ENCODE measurements at regions not wholly inside any gene's neighbourhood (a gene's known extent, or its start where the extent isn't known, plus 50 kb on each side); places are given as distances from the start of the nearest gene placed in this dataset.

DNA sequence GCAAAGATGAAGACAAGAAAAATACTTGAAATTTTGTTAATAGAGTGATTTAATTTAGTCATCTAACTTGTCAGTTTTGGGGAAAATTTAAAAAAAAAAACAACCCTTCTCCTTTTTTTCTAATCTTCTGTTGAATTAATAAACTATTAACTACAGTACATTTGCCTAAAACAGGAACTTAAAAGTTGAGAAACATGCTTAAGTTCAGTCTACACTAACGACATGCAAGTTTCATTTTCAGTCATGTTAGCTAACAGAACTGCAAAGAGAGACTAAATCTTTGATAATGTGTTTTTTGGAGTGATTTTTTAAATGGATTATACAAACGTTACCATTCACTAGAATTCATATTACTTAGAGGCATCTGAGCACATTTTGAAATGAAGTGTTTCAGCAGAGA lies 71.9 kb upstream of the MBNL1 start:
- intact Hi-C loops (cut with micrococcal nuclease): loop anchor here in 1 of 2 donors (5.0 kb wide), 1 partner anchor 71 kb away; the partner anchor contains the start of gene MBNL1
- TF ChIP-seq, protein P1, sequence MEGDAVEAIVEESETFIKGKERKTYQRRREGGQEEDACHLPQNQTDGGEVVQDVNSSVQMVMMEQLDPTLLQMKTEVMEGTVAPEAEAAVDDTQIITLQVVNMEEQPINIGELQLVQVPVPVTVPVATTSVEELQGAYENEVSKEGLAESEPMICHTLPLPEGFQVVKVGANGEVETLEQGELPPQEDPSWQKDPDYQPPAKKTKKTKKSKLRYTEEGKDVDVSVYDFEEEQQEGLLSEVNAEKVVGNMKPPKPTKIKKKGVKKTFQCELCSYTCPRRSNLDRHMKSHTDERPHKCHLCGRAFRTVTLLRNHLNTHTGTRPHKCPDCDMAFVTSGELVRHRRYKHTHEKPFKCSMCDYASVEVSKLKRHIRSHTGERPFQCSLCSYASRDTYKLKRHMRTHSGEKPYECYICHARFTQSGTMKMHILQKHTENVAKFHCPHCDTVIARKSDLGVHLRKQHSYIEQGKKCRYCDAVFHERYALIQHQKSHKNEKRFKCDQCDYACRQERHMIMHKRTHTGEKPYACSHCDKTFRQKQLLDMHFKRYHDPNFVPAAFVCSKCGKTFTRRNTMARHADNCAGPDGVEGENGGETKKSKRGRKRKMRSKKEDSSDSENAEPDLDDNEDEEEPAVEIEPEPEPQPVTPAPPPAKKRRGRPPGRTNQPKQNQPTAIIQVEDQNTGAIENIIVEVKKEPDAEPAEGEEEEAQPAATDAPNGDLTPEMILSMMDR (IDR thresholded peaks at IDR 0.05): no peak
- peaks cover 68 to 92% of the 10 kb centered on the region in 2 donors for H3K4me1 ChIP-seq (ENCODE audit: control insufficient read depth in 1 of 2, insufficient read depth in 2 of 2, low read length in 2 of 2)

DNA sequence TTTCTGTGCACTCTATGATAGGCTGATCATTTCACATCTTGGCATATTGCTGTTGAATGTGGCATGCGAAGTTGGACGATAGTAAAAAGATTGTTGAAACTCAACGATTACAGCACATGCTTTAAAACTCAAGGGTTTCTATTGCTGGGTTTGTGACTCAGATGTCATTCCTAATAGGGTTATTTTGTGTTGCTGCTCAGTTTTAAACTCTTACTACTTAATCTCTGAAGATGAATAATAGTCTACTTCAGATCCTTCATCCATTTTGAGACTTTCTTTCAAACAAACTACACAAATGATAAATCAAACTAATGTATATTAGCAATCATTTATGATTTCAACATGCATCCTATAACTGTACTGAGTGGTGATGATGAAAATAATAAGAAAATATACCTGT lies 71.3 kb upstream of the MBNL1 start:
- H3K27me3 ChIP-seq (ENCODE audit: control insufficient read depth in 2 of 2, insufficient read depth in 2 of 2, low read length in 2 of 2): no peaks in the 10 kb centered on the region
- no peak overlapping the region for H2AFZ ChIP-seq (ENCODE audit: insufficient read depth, low read depth, low read length, poor library complexity, severe bottlenecking)
- Mint-ChIP-seq H3K4me1 (peaks cover 73% of the 10 kb centered on the region), H3K4me3 (peak overlapping the region; percentile 69 to 95), H3K27ac (peak overlapping the region; percentile 94 to 98 (median 97)), H3K36me3 (peaks cover 3 to 6% of the 10 kb centered on the region in 2 donors), H3K27me3 (ENCODE audit: low read depth in 3 of 3) (no peaks in the 10 kb centered on the region), H3K9me3 (peaks cover 0 to 2% (median 0%) of the 10 kb centered on the region in 7 donors)
- DNase-seq: peak; percentile 50 to 73 (median 70)
- H3K4me2 ChIP-seq (replicated peaks; ENCODE audit: extremely low read depth, low read length, poor library complexity, severe bottlenecking): peak overlapping the region; percentile 88
- H3K36me3 ChIP-seq (replicated peaks in 1 of 2; ENCODE audit: control insufficient read depth in 1 of 2, insufficient read depth in 2 of 2, low read length in 2 of 2): no peaks in the 10 kb centered on the region
- intact Hi-C loops (cut with micrococcal nuclease): loop anchor here in 1 of 2 donors (5.0 kb wide), 1 partner anchor 70 kb away; the partner anchor contains the start of gene MBNL1
- no CpG with 5 or more reads among the region's 3 CpGs for WGBS (ENCODE audit: insufficient coverage)
- H3K4me3 ChIP-seq (replicated peaks in 1 of 3; ENCODE audit: low read depth in 2 of 3, low read length in 3 of 3): peak overlapping the region; percentile 14 to 74 (median 42)
- H3K4me1 ChIP-seq (ENCODE audit: control insufficient read depth in 1 of 2, insufficient read depth in 2 of 2, low read length in 2 of 2): peaks cover 62 to 92% of the 10 kb centered on the region in 2 donors
- peak overlapping the region in 1 of 2 donors; percentile 87 for H3K27ac ChIP-seq (ENCODE audit: low read depth in 1 of 2, low read length in 2 of 2)
- peak overlapping the region; percentile 53 for H3K9ac ChIP-seq (ENCODE audit: insufficient read depth, low read length, poor library complexity, severe bottlenecking)
- H3K79me2 ChIP-seq (ENCODE audit: insufficient read depth, low read length): peaks cover 97% of the 10 kb centered on the region
- TF ChIP-seq, protein P1 (IDR thresholded peaks at IDR 0.05): no peak
- no peaks in the 10 kb centered on the region for H4K20me1 ChIP-seq (ENCODE audit: insufficient read depth, low read length)
- H3K9me3 ChIP-seq (replicated peaks in 1 of 2; ENCODE audit: control insufficient read depth in 1 of 2, insufficient read depth in 1 of 2, low read length in 2 of 2): no peaks in the 10 kb centered on the region

More for the DNA sequence above, 71.9 kb upstream of the MBNL1 start:
- no peaks in the 10 kb centered on the region for H3K9me3 ChIP-seq (replicated peaks in 1 of 2; ENCODE audit: control insufficient read depth in 1 of 2, insufficient read depth in 1 of 2, low read length in 2 of 2)
- peak overlapping the region; percentile 94 to 98 (median 97) for H3K27ac Mint-ChIP-seq
- WGBS (ENCODE audit: insufficient coverage): no CpG with 5 or more reads among the region's 2 CpGs
- H3K36me3 Mint-ChIP-seq: peaks cover 3 to 6% of the 10 kb centered on the region in 2 donors
- peak overlapping the region; percentile 53 for H3K9ac ChIP-seq (ENCODE audit: insufficient read depth, low read length, poor library complexity, severe bottlenecking)
- H3K27ac ChIP-seq (ENCODE audit: low read depth in 1 of 2, low read length in 2 of 2): peak overlapping the region in 1 of 2 donors; percentile 87
- peaks cover 0 to 2% (median 0%) of the 10 kb centered on the region in 7 donors for H3K9me3 Mint-ChIP-seq
- H3K4me3 ChIP-seq (replicated peaks in 1 of 3; ENCODE audit: low read depth in 2 of 3, low read length in 3 of 3): peak overlapping the region; percentile 14 to 74 (median 42)
- DNase-seq: peak; percentile 64 to 90 (median 86)
- peaks cover 77% of the 10 kb centered on the region for H3K4me1 Mint-ChIP-seq
- no peaks in the 10 kb centered on the region for H4K20me1 ChIP-seq (ENCODE audit: insufficient read depth, low read length)
- no peaks in the 10 kb centered on the region for H3K27me3 Mint-ChIP-seq (ENCODE audit: low read depth in 3 of 3)
- peak overlapping the region; percentile 69 to 95 for H3K4me3 Mint-ChIP-seq
- H3K36me3 ChIP-seq (replicated peaks in 1 of 2; ENCODE audit: control insufficient read depth in 1 of 2, insufficient read depth in 2 of 2, low read length in 2 of 2): no peaks in the 10 kb centered on the region
- H3K4me2 ChIP-seq (replicated peaks; ENCODE audit: extremely low read depth, low read length, poor library complexity, severe bottlenecking): peak overlapping the region; percentile 88
- H3K27me3 ChIP-seq (ENCODE audit: control insufficient read depth in 2 of 2, insufficient read depth in 2 of 2, low read length in 2 of 2): no peaks in the 10 kb centered on the region
- peaks cover 97% of the 10 kb centered on the region for H3K79me2 ChIP-seq (ENCODE audit: insufficient read depth, low read length)
- H2AFZ ChIP-seq (ENCODE audit: insufficient read depth, low read depth, low read length, poor library complexity, severe bottlenecking): no peak overlapping the region

All from CD14-positive monocyte (primary cell).